GM12878 (cell line): ENCODE measurements at regions not wholly inside any gene's neighbourhood (a gene's known extent, or its start where the extent isn't known, plus 50 kb on each side); places are given as distances from the start of the nearest gene placed in this dataset.
"Not testable (repeated sequence)": the region's sequence is repeated elsewhere in the genome, so short reads cannot be mapped to it uniquely, and the experiment has no call there.

Experiments
- ATAC-seq: fragments of 200-7000 bp; cut with Tn5 transposase; 3 replicates; pipeline ENCODE4 v1.9.1; 2020; ENCODE audit warnings: mild to moderate bottlenecking, moderate library complexity
- BruUV-seq: library from RNA; stranded (reverse); fragments of 400-500 nt; replicated peaks from 2 replicates; lab custom pipeline; 2021; lab: Mats Ljungman, UMichigan
- CTCF ChIA-PET: fragments of 300-600 bp; sonication (Branson Sonifier 250); formaldehyde crosslinking; extraction: SDS; loops from one replicate; lab custom pipeline; 2021; ENCODE audit warnings: inconsistent platforms; lab: Yijun Ruan, JAX
- POLR2A ChIA-PET: fragments of 350-600 bp; formaldehyde crosslinking; extraction: SDS; loops from one replicate; lab custom pipeline; 2021; ENCODE audit warnings: inconsistent platforms; lab: Charles Lee
- RAD21 ChIA-PET: fragments of 300-600 bp; sonication (Branson Sonifier 250); formaldehyde crosslinking; loops from one replicate; lab custom pipeline; 2023; ENCODE audit warnings: antibody characterized with exemption; ENCODE audit not compliant: unreplicated experiment; lab: Charles Lee
- SMC1A ChIA-PET: fragments of 300-600 bp; sonication (Branson Sonifier 250); formaldehyde crosslinking; loops from one replicate; lab custom pipeline; 2023; ENCODE audit not compliant: unreplicated experiment, uncharacterized antibody; lab: Charles Lee
- DNase-seq: peaks from one replicate; pipeline ENCODE4 v3.0.0-alpha.2; 2011; ENCODE audit warnings: low read depth, low spot score
- FAIRE-seq: peaks from 3 replicates; lab custom pipeline; 2011; peaks lifted over from hg19 to GRCh38; lab: Jason Lieb, UNC
- H2AFZ ChIP-seq: 2 replicates; pipeline ENCODE4 v1.6.0; 2011; ENCODE audit warnings: low read depth, low read length, control low read depth; ENCODE audit not compliant: control insufficient read depth
- H3K27ac ChIP-seq: 2 replicates; pipeline ENCODE4 v1.5.1; 2011; ENCODE audit warnings: control low read depth; ENCODE audit not compliant: control insufficient read depth, insufficient read depth
- H3K27me3 ChIP-seq, 2 experiments: replicated peaks in 1 of 2; 2 replicates each; pipeline versions ENCODE4 v1.6.0 to v1.6.1; 2011; ENCODE audit warnings: low read length in 1 of 2; ENCODE audit not compliant: control insufficient read depth in 2 of 2, insufficient read depth in 2 of 2
- H3K36me3 ChIP-seq, 2 experiments: 2 replicates each; pipeline ENCODE4 v1.5.1; 2011; ENCODE audit warnings: low read length in 1 of 2; ENCODE audit not compliant: control insufficient read depth in 2 of 2, insufficient read depth in 2 of 2
- H3K4me1 ChIP-seq: 2 replicates; pipeline ENCODE4 v1.6.1; 2011; ENCODE audit warnings: mild to moderate bottlenecking, low read length, moderate library complexity, mixed read lengths; ENCODE audit not compliant: control insufficient read depth, insufficient read depth
- H3K4me2 ChIP-seq: 2 replicates; pipeline ENCODE4 v1.6.0; 2011; ENCODE audit warnings: control low read depth; ENCODE audit not compliant: control insufficient read depth, insufficient read depth
- H3K4me3 ChIP-seq: fragments of 200-600 bp; sonication (generic); 2 replicates; pipeline ENCODE4 v1.5.1; 2016
- H3K79me2 ChIP-seq: 2 replicates; pipeline ENCODE4 v1.6.0; 2011; ENCODE audit warnings: low read length; ENCODE audit not compliant: control insufficient read depth, insufficient read depth
- H3K9ac ChIP-seq: 2 replicates; pipeline ENCODE4 v1.8.0; 2011; ENCODE audit warnings: low read length, control low read depth, mixed read lengths; ENCODE audit not compliant: control insufficient read depth, insufficient read depth
- H3K9me3 ChIP-seq: replicated peaks from 3 replicates; pipeline ENCODE4 v1.5.1; 2011; ENCODE audit warnings: mild to moderate bottlenecking, low read length; ENCODE audit not compliant: control insufficient read depth, insufficient read depth
- H4K20me1 ChIP-seq: 2 replicates; pipeline ENCODE4 v1.6.0; 2011; ENCODE audit not compliant: control insufficient read depth, insufficient read depth
- HCFC1 ChIP-seq: fragments of 150-350 bp; IDR thresholded peaks from 2 replicates; pipeline ENCODE4 v1.6.1; 2014; ENCODE audit warnings: low read length
- IRF3 ChIP-seq: fragments of 450-650 bp; IDR thresholded peaks from 2 replicates; pipeline ENCODE4 v1.6.1; 2014; ENCODE audit warnings: mild to moderate bottlenecking
- NFYA ChIP-seq: IDR thresholded peaks from 2 replicates; pipeline ENCODE4 v1.6.1; 2011; ENCODE audit warnings: low read depth, mild to moderate bottlenecking, low read length, improper control_type of control experiment, borderline replicate concordance
- RCOR1 ChIP-seq: conservative IDR thresholded peaks from 2 replicates; pipeline ENCODE4 v1.6.1; 2012; ENCODE audit warnings: low read depth, low read length, improper control_type of control experiment
- SIX5 ChIP-seq: IDR thresholded peaks from 2 replicates; pipeline ENCODE4 v1.6.1; 2011; ENCODE audit warnings: mild to moderate bottlenecking, low read depth, low read length, moderate library complexity; ENCODE audit not compliant: severe bottlenecking
- ZBTB40 ChIP-seq: fragments of 450-650 bp; IDR thresholded peaks from 2 replicates; pipeline ENCODE4 v1.6.1; 2016; ENCODE audit warnings: mild to moderate bottlenecking, moderate library complexity, borderline replicate concordance
- ZNF274 ChIP-seq: IDR thresholded peaks from one replicate; pipeline ENCODE4 v1.8.0; 2011; ENCODE audit not compliant: insufficient read length, insufficient read depth
- WGBS: methylation state at CpG from one replicate; pipeline ENCODE4 v1.1.6; 2016; ENCODE audit warnings: low lambda C conversion rate; ENCODE audit not compliant: insufficient replicate concordance, insufficient coverage; ENCODE audit errors: missing lambda C conversion rate; 5-methylcytosine and 5-hydroxymethylcytosine counted together
- in situ Hi-C: fragments of 300-500 bp; cut with MboI; formaldehyde crosslinking; loops from 9 replicates; pipeline ENCODE4 v1.14.3; 2018; ENCODE audit warnings: mixed read lengths
- intact Hi-C: fragments of 100-400 bp; cut with micrococcal nuclease; formaldehyde crosslinking; loops from one replicate; pipeline ENCODE4 v1.14.2; 2022; ENCODE audit not compliant: unreplicated experiment

GRCh38 chr1:116195077-116195868 lies 84.1 kb downstream of the MAB21L3 start:
- Histone ChIP-seq H3K36me3 (no peaks in the 10 kb centered on the region), H3K79me2 (no peaks in the 10 kb centered on the region), H3K4me2 (no peak overlapping the region), H3K9me3 (no peaks in the 10 kb centered on the region), H3K27ac (no peak overlapping the region), H4K20me1 (no peaks in the 10 kb centered on the region), H3K4me1 (no peaks in the 10 kb centered on the region), H3K9ac (no peak overlapping the region), H3K4me3 (no peak overlapping the region), H2AFZ (no peak overlapping the region), H3K27me3 (no peaks in the 10 kb centered on the region; a peak in 1 of 4 replicates)
- DNase-seq (no peak), FAIRE-seq (no peak), ATAC-seq (no peak)
- 0% methylated on average over 1 of the region's 1 CpG for WGBS
- ChIA-PET CTCF (interaction anchor here (2.4 kb wide), 1 partner anchor 290 kb away, joined by 8 read pairs; no protein-coding TSS in a partner anchor), RAD21 (interaction anchor here (2.3 kb wide), 1 partner anchor 290 kb away, joined by 6 read pairs; no protein-coding TSS in a partner anchor), SMC1A (no interaction called here), POLR2A (no interaction called here)
- BruUV-seq: no TSS peak
- TF ChIP-seq HCFC1: no peak
- TF ChIP-seq NFYA: no peak
- no peak for TF ChIP-seq SIX5
- TF ChIP-seq IRF3: no peak
- TF ChIP-seq ZBTB40: no peak
- no peak for TF ChIP-seq ZNF274
- no peak for TF ChIP-seq RCOR1
- intact Hi-C loops: no loop called here
- in situ Hi-C loops: no loop called here

GRCh38 chr1:116200343-116200742 lies 89.1 kb downstream of the MAB21L3 start:
- H3K9ac ChIP-seq, H2AFZ ChIP-seq, FAIRE-seq, RAD21 ChIA-PET, intact Hi-C loops, BruUV-seq, in situ Hi-C loops, H3K27me3 ChIP-seq, DNase-seq, ATAC-seq, H3K79me2 ChIP-seq, H3K4me3 ChIP-seq, H3K4me2 ChIP-seq, H3K4me1 ChIP-seq, H3K27ac ChIP-seq, H3K36me3 ChIP-seq, H3K9me3 ChIP-seq, SMC1A ChIA-PET, H4K20me1 ChIP-seq: not testable (repeated sequence)
- POLR2A ChIA-PET: interaction anchor here (0.5 kb wide), 1 partner anchor 542 kb away, joined by 3 read pairs; no protein-coding TSS in a partner anchor
- WGBS: 6% methylated on average over 2 of the region's 2 CpGs
- CTCF ChIA-PET: interaction anchor here (0.8 to 0.9 kb wide), 2 partner anchors 97 to 285 kb away, joined by 3 to 4 read pairs; no protein-coding TSS in a partner anchor
